ENCODE measurements at regions not wholly inside any gene's neighbourhood (a gene's known extent, or its start where the extent isn't known, plus 50 kb on each side); places are given as distances from the start of the nearest gene placed in this dataset.

DNA sequence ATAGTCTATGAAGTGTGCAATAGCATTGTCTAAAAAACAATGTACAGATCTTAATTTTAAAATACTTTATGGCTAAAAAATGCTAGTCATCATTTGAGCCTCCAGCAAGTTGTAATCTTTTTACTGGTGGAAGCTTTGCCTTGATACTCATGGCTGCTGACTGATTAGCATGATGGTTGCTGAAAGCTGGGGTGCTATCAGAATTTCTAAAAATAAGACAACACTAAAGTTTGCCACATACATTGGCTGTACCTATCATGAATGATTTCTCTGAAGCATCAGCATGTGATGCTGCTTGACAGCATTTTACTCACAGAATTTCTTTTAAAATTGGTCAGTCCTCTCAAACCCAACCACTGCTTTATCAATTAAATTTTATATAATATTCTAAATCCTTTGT is 101.5 kb upstream of the TMEM168 start:
- H3K27me3 ChIP-seq (ENCODE audit: insufficient read depth, low read length, poor library complexity): no peaks in the 10 kb centered on the region
- no peak overlapping the region for H3K18ac ChIP-seq (ENCODE audit: low read length)
- no peak overlapping the region for H3K4me2 ChIP-seq (ENCODE audit: low read length)
- H3K79me1 ChIP-seq (ENCODE audit: low read length): no peaks in the 10 kb centered on the region
- H3K4me3 ChIP-seq (ENCODE audit: low read length): no peak overlapping the region
- no peak overlapping the region for H3K23ac ChIP-seq (ENCODE audit: low read length)
- H3K56ac ChIP-seq (ENCODE audit: low read length): no peak overlapping the region
- no peaks in the 10 kb centered on the region for H3K36me3 ChIP-seq (ENCODE audit: control insufficient read depth, insufficient read depth, low read length)
- no peak overlapping the region for H2BK5ac ChIP-seq (ENCODE audit: low read length)
- H2BK120ac ChIP-seq (ENCODE audit: low read depth, low read length): no peak overlapping the region
- H3K4ac ChIP-seq (ENCODE audit: low read depth, low read length): no peak overlapping the region
- no peak overlapping the region for H4K8ac ChIP-seq (ENCODE audit: low read depth, low read length)
- peaks cover 5% of the 10 kb centered on the region for H3K4me1 ChIP-seq (ENCODE audit: control insufficient read depth, low read depth, low read length)
- H4K5ac ChIP-seq (ENCODE audit: low read length): no peak overlapping the region
- no peak overlapping the region for H2BK15ac ChIP-seq (replicated peaks; ENCODE audit: low read depth)
- no peaks in the 10 kb centered on the region for H3K79me2 ChIP-seq (ENCODE audit: control insufficient read depth, insufficient read depth, low read length)
- H2AK5ac ChIP-seq (ENCODE audit: low read length): no peak overlapping the region
- no peak for DNase-seq
- H3K9ac ChIP-seq (ENCODE audit: low read length): no peak overlapping the region
- no peak overlapping the region for H3K27ac ChIP-seq (ENCODE audit: low read depth, low read length)

DNA sequence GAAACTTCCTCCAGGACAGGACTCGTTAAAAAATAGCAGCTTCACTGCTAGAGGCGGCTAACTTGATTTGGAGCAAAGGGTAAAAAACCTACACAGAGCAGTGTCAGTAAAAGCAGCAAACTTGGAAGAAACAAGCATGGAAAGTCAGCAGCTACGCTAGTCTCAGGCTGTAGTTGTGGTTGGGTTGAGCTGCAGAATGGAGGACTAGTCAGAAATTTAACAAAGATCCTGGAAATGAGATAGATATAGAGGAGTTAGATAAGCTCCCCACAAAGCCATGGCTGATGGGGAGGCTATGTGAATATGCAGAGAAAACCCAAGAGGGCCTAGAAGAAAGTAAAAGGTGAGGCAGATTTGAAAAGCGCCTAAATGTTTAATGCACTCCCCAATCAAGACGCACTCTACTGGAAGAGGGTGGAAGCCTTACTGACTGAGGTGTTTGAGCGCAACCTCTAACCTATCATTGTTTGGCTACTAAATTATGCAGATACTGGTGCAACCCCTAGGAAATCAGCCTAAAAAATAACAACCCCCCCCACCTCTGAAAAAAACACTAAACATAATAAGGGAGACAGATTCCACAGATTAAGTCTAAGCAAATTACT is 99.7 kb upstream of the TMEM168 start:
- Histone ChIP-seq H3K4ac (ENCODE audit: low read depth, low read length) (no peak overlapping the region), H3K27me3 (ENCODE audit: insufficient read depth, low read length, poor library complexity) (no peaks in the 10 kb centered on the region), H2BK5ac (ENCODE audit: low read length) (no peak overlapping the region), H3K79me2 (ENCODE audit: control insufficient read depth, insufficient read depth, low read length) (no peaks in the 10 kb centered on the region), H3K18ac (ENCODE audit: low read length) (peak overlapping the region; percentile 4), H3K23ac (ENCODE audit: low read length) (no peak overlapping the region), H3K36me3 (ENCODE audit: control insufficient read depth, insufficient read depth, low read length) (no peaks in the 10 kb centered on the region), H3K4me1 (ENCODE audit: control insufficient read depth, low read depth, low read length) (peaks cover 5% of the 10 kb centered on the region), H3K9ac (ENCODE audit: low read length) (peak overlapping the region; percentile 10), H2BK120ac (ENCODE audit: low read depth, low read length) (no peak overlapping the region), H4K8ac (ENCODE audit: low read depth, low read length) (no peak overlapping the region), H2BK15ac (replicated peaks; ENCODE audit: low read depth) (no peak overlapping the region), H3K4me2 (ENCODE audit: low read length) (no peak overlapping the region), H3K27ac (ENCODE audit: low read depth, low read length) (peak overlapping the region; percentile 40), H4K5ac (ENCODE audit: low read length) (no peak overlapping the region), H3K79me1 (ENCODE audit: low read length) (no peaks in the 10 kb centered on the region), H3K56ac (ENCODE audit: low read length) (peak overlapping the region; percentile 11), H3K4me3 (ENCODE audit: low read length) (no peak overlapping the region), H2AK5ac (ENCODE audit: low read length) (no peak overlapping the region)
- DNase-seq: peak; percentile 26
- WGBS (ENCODE audit: extremely low coverage, insufficient coverage, low lambda C conversion rate): no CpG with 5 or more reads among the region's 6 CpGs

DNA sequence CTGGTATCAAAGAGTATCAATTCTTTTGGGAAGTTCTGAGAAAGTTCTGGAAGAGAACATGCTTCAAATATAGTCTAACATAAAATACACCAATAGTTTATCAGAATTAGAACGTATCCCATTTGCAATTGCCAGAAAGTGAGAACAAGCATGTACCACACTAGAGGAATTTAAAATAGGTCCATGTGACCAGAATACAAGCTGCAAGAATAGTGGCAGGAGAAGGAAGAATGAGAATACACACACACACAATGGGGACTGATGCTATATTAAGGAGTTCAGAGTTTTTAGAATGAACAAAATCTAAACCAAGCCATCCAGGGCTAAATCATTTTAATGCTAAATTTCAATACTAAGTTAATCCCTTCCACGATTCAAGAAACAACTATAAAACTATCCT is 99.1 kb upstream of the TMEM168 start:
- Histone ChIP-seq H2BK15ac (replicated peaks; ENCODE audit: low read depth) (no peak overlapping the region), H3K27ac (ENCODE audit: low read depth, low read length) (no peak overlapping the region), H2BK5ac (ENCODE audit: low read length) (no peak overlapping the region), H3K79me2 (ENCODE audit: control insufficient read depth, insufficient read depth, low read length) (no peaks in the 10 kb centered on the region), H3K4me3 (ENCODE audit: low read length) (no peak overlapping the region), H4K5ac (ENCODE audit: low read length) (no peak overlapping the region), H2BK120ac (ENCODE audit: low read depth, low read length) (no peak overlapping the region), H3K4ac (ENCODE audit: low read depth, low read length) (no peak overlapping the region), H3K9ac (ENCODE audit: low read length) (no peak overlapping the region), H4K8ac (ENCODE audit: low read depth, low read length) (no peak overlapping the region), H2AK5ac (ENCODE audit: low read length) (no peak overlapping the region), H3K79me1 (ENCODE audit: low read length) (no peaks in the 10 kb centered on the region), H3K4me1 (ENCODE audit: control insufficient read depth, low read depth, low read length) (peaks cover 5% of the 10 kb centered on the region), H3K23ac (ENCODE audit: low read length) (no peak overlapping the region), H3K18ac (ENCODE audit: low read length) (no peak overlapping the region), H3K27me3 (ENCODE audit: insufficient read depth, low read length, poor library complexity) (no peaks in the 10 kb centered on the region), H3K36me3 (ENCODE audit: control insufficient read depth, insufficient read depth, low read length) (no peaks in the 10 kb centered on the region), H3K56ac (ENCODE audit: low read length) (no peak overlapping the region), H3K4me2 (ENCODE audit: low read length) (no peak overlapping the region)
- DNase-seq: no peak
- no CpG with 5 or more reads among the region's 2 CpGs for WGBS (ENCODE audit: extremely low coverage, insufficient coverage, low lambda C conversion rate)

DNA sequence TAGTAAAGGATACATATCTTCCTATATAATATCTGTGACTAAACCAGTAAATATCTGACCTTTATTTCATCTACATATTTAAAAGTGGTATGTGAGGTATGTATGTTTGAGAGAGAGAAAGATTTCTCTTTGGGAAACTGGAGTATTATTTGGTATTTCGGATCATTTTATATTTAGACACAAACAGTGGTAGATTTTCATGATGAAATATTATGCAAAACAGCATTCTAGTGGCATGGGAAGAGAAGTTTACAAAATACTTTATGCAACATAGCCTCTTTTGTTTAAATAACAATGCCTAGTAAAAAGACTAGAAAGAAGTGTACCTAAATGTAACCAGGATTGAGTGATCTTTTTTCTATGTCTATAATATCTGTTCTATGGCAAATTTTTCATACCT is 98.6 kb upstream of the TMEM168 start:
- DNase-seq: no peak
- Histone ChIP-seq H4K8ac (ENCODE audit: low read depth, low read length) (no peak overlapping the region), H3K56ac (ENCODE audit: low read length) (no peak overlapping the region), H4K5ac (ENCODE audit: low read length) (no peak overlapping the region), H3K36me3 (ENCODE audit: control insufficient read depth, insufficient read depth, low read length) (no peaks in the 10 kb centered on the region), H2BK15ac (replicated peaks; ENCODE audit: low read depth) (no peak overlapping the region), H3K79me1 (ENCODE audit: low read length) (no peaks in the 10 kb centered on the region), H3K4me3 (ENCODE audit: low read length) (no peak overlapping the region), H3K4me2 (ENCODE audit: low read length) (no peak overlapping the region), H3K27ac (ENCODE audit: low read depth, low read length) (no peak overlapping the region), H3K79me2 (ENCODE audit: control insufficient read depth, insufficient read depth, low read length) (no peaks in the 10 kb centered on the region), H3K23ac (ENCODE audit: low read length) (no peak overlapping the region), H2BK5ac (ENCODE audit: low read length) (no peak overlapping the region), H3K4ac (ENCODE audit: low read depth, low read length) (no peak overlapping the region), H3K27me3 (ENCODE audit: insufficient read depth, low read length, poor library complexity) (no peaks in the 10 kb centered on the region), H2BK120ac (ENCODE audit: low read depth, low read length) (no peak overlapping the region), H3K18ac (ENCODE audit: low read length) (no peak overlapping the region), H3K9ac (ENCODE audit: low read length) (no peak overlapping the region), H3K4me1 (ENCODE audit: control insufficient read depth, low read depth, low read length) (peaks cover 5% of the 10 kb centered on the region), H2AK5ac (ENCODE audit: low read length) (no peak overlapping the region)
- WGBS (ENCODE audit: extremely low coverage, insufficient coverage, low lambda C conversion rate): 100% methylated on average over 1 of the region's 1 CpG

DNA sequence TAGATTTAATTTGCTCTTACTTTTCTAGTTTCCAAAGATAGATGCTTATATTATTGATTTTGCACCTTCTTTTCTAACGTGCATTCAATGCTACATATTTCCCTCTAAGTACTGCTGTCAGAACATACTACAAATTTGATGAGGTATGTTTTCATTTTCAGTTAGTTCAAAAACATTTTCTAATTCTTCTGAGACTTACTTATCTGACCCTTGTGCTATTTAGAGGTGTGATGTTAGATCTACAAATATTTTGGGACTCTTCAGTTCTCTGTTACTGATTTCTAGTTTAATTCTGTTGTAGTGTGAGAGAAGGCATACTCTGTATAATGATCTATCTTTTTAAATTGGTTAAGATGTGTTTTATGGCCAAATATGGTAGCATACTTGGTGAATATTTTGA is 97.8 kb upstream of the TMEM168 start:
- WGBS (ENCODE audit: extremely low coverage, insufficient coverage, low lambda C conversion rate): no CpG with 5 or more reads among the region's 1 CpG
- H2BK15ac ChIP-seq (replicated peaks; ENCODE audit: low read depth): no peak overlapping the region
- no peak overlapping the region for H3K4ac ChIP-seq (ENCODE audit: low read depth, low read length)
- no peak overlapping the region for H3K4me3 ChIP-seq (ENCODE audit: low read length)
- no peak overlapping the region for H2BK5ac ChIP-seq (ENCODE audit: low read length)
- no peak overlapping the region for H4K8ac ChIP-seq (ENCODE audit: low read depth, low read length)
- no peak overlapping the region for H3K4me2 ChIP-seq (ENCODE audit: low read length)
- H3K18ac ChIP-seq (ENCODE audit: low read length): no peak overlapping the region
- H3K9ac ChIP-seq (ENCODE audit: low read length): no peak overlapping the region
- no peaks in the 10 kb centered on the region for H3K79me1 ChIP-seq (ENCODE audit: low read length)
- DNase-seq: no peak
- no peak overlapping the region for H3K23ac ChIP-seq (ENCODE audit: low read length)
- no peaks in the 10 kb centered on the region for H3K27me3 ChIP-seq (ENCODE audit: insufficient read depth, low read length, poor library complexity)
- no peak overlapping the region for H3K56ac ChIP-seq (ENCODE audit: low read length)
- no peaks in the 10 kb centered on the region for H3K36me3 ChIP-seq (ENCODE audit: control insufficient read depth, insufficient read depth, low read length)
- no peak overlapping the region for H4K5ac ChIP-seq (ENCODE audit: low read length)
- H3K27ac ChIP-seq (ENCODE audit: low read depth, low read length): no peak overlapping the region
- H2AK5ac ChIP-seq (ENCODE audit: low read length): no peak overlapping the region
- H2BK120ac ChIP-seq (ENCODE audit: low read depth, low read length): no peak overlapping the region
- H3K79me2 ChIP-seq (ENCODE audit: control insufficient read depth, insufficient read depth, low read length): no peaks in the 10 kb centered on the region
- peaks cover 5% of the 10 kb centered on the region for H3K4me1 ChIP-seq (ENCODE audit: control insufficient read depth, low read depth, low read length)

DNA sequence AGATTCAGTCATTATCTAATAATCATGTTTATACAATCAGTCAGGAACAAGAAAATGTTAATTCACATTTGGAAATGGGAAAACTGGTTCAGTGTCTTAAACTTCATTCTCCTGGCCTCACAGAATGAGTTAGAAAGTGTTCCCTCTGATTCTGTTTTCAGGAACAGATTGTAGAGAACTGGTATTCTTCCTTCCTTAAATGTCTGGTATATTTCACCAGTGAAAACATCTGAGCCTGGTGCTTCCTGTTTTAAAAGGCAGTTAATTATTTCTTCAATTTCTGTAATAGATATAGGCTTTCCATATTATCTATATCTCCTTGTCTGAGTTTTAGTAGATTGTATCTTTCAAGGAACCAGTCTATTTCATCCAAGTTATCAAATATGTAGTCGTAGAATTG is 97.1 kb upstream of the TMEM168 start:
- Histone ChIP-seq H3K4me2 (ENCODE audit: low read length) (no peak overlapping the region), H3K4me1 (ENCODE audit: control insufficient read depth, low read depth, low read length) (peaks cover 5% of the 10 kb centered on the region), H4K8ac (ENCODE audit: low read depth, low read length) (no peak overlapping the region), H2BK15ac (replicated peaks; ENCODE audit: low read depth) (no peak overlapping the region), H3K9ac (ENCODE audit: low read length) (no peak overlapping the region), H4K5ac (ENCODE audit: low read length) (no peak overlapping the region), H3K79me2 (ENCODE audit: control insufficient read depth, insufficient read depth, low read length) (no peaks in the 10 kb centered on the region), H2BK5ac (ENCODE audit: low read length) (no peak overlapping the region), H3K79me1 (ENCODE audit: low read length) (no peaks in the 10 kb centered on the region), H2AK5ac (ENCODE audit: low read length) (no peak overlapping the region), H3K4ac (ENCODE audit: low read depth, low read length) (no peak overlapping the region), H3K23ac (ENCODE audit: low read length) (no peak overlapping the region), H3K18ac (ENCODE audit: low read length) (no peak overlapping the region), H3K36me3 (ENCODE audit: control insufficient read depth, insufficient read depth, low read length) (no peaks in the 10 kb centered on the region), H2BK120ac (ENCODE audit: low read depth, low read length) (no peak overlapping the region), H3K27me3 (ENCODE audit: insufficient read depth, low read length, poor library complexity) (no peaks in the 10 kb centered on the region), H3K4me3 (ENCODE audit: low read length) (no peak overlapping the region), H3K56ac (ENCODE audit: low read length) (no peak overlapping the region), H3K27ac (ENCODE audit: low read depth, low read length) (no peak overlapping the region)
- no peak for DNase-seq
- WGBS (ENCODE audit: extremely low coverage, insufficient coverage, low lambda C conversion rate): no CpG with 5 or more reads among the region's 1 CpG

All from mesendoderm (in vitro differentiated cells).